GM10266 (cell line): ENCODE measurements at regions not wholly inside any gene's neighbourhood (a gene's known extent, or its start where the extent isn't known, plus 50 kb on each side); places are given as distances from the start of the nearest gene placed in this dataset.

Experiments used
- DNase-seq: peaks from one replicate; pipeline ENCODE4 v3.0.0; 2012; ENCODE audit errors: extremely low spot score
- CTCF ChIP-seq: IDR thresholded peaks from 2 replicates; pipeline ENCODE4 v1.5.1; 2012; ENCODE audit warnings: mild to moderate bottlenecking, low read depth; ENCODE audit not compliant: control insufficient read depth, insufficient read depth; ENCODE audit errors: missing control alignments

GRCh38 chr4:180698550-180699195 lies 1544.5 kb upstream of the TENM3 start:
- DNase-seq, result no peak
- TF ChIP-seq CTCF, result no peak

GRCh38 chr4:180706766-180707165 lies 1536.4 kb upstream of the TENM3 start:
- no peak for TF ChIP-seq CTCF
- DNase-seq, result no peak

- no peak for TF ChIP-seq CTCF
- DNase-seq, result no peak
These were observed 1532.4 kb upstream of the TENM3 start for GRCh38 chr4:180710628-180711337.

- no peak for DNase-seq
- TF ChIP-seq CTCF, result no peak
These were observed 1525.7 kb upstream of the TENM3 start for GRCh38 chr4:180717451-180718033.

- no peak for TF ChIP-seq CTCF
- DNase-seq, result no peak
These were observed 1521.8 kb upstream of the TENM3 start for GRCh38 chr4:180721356-180721755.

GRCh38 chr4:180726611-180727010 lies 1516.6 kb upstream of the TENM3 start:
- DNase-seq, result no peak
- TF ChIP-seq CTCF, result no peak

GRCh38 chr4:180727478-180727877 lies 1515.7 kb upstream of the TENM3 start:
- no peak for TF ChIP-seq CTCF
- DNase-seq, result no peak
